Hepatic stellate cell (primary cell): ENCODE measurements at regions not wholly inside any gene's neighbourhood (a gene's known extent, or its start where the extent isn't known, plus 50 kb on each side); places are given as distances from the start of the nearest gene placed in this dataset.
"Not testable (repeated sequence)": the region's sequence is repeated elsewhere in the genome, so short reads cannot be mapped to it uniquely, and the experiment has no call there.

ENCODE experiments used
- DNase-seq: peaks from one replicate; pipeline ENCODE4 v3.0.0; 2011; ENCODE audit warnings: low spot score

DNA sequence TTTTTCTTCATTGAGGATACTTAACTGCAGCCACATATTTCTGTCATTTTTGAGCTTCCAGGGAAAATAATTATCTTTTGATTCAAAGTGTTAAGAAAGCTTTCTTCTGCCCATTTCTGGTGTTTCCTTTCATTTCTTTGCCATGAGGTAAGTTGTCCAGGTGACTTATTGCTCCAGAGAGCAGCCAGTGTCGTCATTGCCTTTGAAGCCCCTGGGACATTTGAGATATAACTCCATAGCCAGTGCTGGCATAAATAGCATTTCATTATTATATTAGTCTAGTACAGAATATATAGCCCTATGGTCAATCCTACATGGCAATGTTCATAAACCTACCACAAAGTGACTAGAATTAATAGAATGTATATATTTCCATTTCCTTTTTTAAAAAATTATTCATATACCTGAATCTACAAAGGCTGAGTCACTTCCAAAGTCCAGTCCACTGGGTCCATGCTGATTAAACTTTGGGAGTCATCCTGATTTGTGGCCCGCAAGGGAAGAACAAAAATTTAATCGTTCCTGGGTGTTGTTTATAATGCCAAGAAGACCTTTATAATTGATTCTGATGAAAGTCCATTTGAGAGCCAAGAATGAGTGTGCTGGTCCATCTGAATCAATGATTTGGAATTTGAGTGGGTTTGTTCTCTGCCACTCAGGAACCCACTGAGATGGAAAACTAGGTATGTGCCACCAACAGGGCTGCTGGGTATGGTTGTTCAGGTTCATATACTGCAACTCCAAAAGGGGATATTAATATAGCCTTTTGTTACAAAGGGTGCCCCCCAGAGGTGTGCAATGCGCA, 221.8 kb upstream of the PLXNA2 start:
- no peak for DNase-seq

DNA sequence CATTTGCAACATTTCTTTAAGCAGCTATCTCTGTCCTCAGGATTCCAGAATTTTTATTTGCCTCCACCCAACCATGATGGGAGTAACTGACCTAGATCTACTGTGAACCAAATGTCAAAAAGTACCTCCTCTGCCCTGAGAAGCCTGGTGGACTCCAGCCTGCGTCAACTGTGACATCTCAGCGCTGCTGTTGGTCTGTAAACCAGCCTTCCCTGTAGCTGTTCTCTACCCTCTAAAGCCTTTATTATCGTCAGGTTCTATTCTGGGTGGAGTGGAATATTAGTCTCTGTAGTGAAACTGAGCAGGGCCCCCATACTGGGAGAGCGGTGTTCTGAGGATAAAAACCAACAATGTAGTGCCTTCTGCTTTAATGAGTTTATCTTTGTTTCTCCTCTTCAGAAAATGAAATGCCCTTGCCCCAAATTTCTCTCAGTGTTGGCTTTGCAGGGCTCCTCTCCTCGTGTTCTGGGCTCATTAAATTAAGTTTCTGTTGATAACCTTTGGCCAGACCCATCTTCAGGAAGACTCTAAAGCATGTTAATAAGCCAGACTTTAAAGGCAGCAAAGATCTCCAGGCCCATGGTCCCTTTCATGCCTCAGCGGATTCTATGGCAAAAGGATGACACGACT, 223.1 kb upstream of the PLXNA2 start:
- DNase-seq = no peak

DNA sequence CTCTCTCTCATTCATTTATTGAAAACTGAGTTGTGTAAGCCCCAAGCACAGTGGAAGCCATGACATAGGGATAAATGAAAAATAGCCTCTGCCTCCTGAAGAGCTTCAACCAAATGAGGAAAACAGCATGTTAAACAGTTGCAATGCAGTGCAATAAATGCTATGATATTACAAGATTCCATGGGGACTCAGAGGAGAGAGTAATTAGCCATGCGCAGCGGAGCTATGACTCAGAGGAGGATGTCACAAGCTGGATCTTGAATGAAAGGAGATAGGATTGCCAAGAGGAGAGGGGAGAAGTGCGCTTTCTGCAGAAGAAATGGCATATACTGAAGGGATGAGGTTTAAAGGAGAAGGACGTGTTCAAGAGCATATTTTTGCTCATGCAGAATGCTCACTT, 231.3 kb upstream of the PLXNA2 start:
- DNase-seq = no peak

- DNase-seq = no peak
Measured at GRCh38 chr1:208475951-208476845, 232.0 kb upstream of the PLXNA2 start.

- no peak for DNase-seq
Measured at GRCh38 chr1:208476846-208477170, 232.6 kb upstream of the PLXNA2 start.

DNA sequence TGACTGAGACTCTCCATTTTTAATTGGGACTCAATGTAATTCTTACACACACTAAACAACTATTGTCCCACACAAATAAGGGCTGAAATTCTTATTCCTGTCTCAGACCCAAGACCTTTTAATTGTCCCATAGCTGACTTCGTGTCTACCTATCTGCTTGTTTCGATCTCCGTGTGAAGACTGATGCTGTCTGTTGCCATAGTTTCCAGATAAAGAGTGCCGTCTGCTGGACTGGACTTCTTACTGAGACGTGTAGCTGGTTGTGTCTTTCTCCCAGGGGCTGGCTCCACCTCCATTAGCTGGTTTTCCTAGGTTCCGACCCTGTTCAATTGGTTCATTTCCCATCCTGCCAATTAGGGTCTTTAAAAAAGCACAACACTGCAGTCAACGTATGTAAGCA, 235.3 kb upstream of the PLXNA2 start:
- no peak for DNase-seq

DNA sequence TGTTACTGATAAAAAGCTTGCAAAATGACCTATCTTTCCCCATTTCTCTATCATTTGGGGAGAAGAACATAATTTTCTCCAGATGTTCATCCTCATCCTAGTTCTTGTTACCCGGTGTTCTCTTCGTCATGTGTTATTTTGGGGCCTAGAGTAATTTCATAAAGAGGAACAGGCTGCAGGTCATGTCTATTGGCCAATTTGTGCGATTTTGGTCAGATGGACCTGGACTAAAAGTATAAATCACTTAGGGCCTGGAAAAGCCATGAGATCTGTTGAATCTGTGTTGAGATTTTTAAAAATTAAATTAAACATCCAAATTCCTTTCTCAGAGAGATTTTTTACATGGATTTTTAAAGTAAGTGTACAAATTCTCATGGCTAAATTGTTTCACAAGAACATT, 241.3 kb upstream of the PLXNA2 start:
- no peak for DNase-seq

DNA sequence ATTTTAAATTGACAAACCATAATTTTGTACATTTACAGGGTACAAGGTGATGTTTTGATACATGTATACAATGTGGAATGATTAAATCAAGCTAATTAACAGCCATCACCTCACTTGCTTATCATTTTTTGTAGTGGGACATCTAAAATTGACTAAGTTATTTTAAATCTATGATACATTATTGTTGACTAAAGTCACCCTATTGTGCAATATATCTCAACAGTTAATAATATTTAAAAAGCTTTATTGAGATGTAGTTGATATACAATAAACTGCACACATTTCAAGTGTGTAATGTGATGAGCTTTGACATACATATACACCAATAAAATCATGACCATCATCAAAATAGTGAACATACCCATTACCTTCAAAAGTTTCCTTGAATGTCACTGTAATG, 242.5 kb upstream of the PLXNA2 start:
- no peak for DNase-seq

DNA sequence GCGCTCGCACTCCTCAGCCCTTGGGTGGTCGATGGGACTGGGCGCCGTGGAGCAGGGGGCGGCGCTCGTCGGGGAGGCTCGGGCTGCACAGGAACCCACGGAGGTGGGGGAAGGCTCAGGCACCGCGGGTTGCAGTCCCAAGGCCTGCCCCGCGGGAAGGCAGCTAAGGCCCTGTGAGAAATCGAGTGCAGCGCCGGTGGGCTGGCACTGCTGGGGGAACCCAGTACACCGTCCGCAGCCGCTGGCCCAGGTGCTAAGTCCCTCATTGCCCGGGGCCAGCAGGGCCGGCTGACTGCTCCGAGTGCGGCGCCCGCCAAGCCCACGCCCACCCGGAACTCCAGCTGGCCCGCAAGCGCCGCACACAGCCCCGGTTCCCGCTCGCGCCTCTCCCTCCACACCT, 244.2 kb upstream of the PLXNA2 start:
- DNase-seq = not testable (repeated sequence)

- no peak for DNase-seq
Measured at GRCh38 chr1:208496467-208497371, 252.5 kb upstream of the PLXNA2 start.

DNA sequence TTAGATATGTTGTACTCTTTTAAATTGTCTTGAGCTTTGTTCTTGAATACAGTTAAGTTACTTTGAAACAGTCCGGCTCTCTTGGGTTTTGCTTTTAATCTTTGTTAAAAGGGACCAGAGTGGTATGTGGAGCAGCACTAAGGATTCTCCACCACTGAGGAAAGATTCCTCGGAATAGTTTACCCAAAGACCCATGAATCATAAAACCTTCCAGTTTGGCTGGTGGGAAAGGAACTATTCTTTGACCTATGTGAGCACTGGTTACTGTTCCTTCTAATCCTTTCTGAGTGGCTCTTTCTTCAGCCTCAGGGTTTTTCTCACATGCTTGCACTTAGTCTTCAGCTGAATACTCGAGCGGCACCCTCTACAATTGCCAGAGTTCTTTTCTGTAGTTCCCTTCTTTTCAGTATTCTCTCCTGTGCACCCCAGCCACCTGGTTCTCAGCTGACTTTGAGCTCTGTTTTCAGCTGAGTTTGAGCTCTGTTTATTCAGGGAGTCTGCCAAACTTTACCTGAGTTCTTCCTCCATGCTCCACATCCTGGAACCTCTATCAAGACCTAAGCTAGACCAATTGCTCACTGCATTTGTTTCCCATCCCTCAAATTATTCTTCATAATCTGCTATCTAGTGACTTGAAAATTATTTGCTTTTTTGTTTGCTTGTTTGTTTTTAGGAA, 253.8 kb upstream of the PLXNA2 start:
- no peak for DNase-seq

DNA sequence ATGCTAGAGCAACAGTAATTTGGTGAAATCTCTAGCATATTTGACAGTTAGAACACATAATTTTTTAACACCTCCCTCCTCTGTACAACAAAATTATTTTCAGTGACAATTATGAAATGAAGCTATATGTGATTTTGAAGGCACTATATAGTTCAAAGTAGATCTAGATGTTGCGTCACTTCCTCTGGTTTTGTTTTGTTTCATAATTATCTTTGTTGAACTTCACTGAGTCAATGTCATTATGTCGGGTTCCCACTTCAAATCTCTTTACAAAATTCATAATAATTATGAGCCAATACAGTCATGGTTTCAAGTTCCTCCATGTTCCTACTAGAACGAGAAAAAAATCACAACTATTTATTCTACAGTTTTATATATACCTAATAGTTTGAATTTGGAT, 254.8 kb upstream of the PLXNA2 start:
- DNase-seq = no peak

DNA sequence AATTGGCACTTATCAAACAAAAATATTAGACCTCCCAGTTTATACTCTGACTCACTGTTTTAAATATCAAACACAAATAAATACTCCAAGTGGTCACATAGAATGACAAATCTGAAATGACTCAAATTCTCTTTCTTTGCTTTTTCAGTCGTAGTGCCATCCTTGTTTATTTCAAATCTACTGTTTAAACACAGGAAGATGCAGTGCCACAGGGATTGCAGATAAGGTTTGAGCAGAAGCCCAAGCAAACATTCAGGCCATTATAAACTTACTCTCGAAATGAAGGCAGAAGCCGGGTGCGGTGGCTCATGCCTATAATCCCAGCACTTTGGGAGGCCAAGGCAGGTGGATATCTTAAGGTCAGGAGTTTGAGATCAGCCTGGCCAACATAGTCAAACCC, 255.4 kb upstream of the PLXNA2 start:
- DNase-seq = no peak

DNA sequence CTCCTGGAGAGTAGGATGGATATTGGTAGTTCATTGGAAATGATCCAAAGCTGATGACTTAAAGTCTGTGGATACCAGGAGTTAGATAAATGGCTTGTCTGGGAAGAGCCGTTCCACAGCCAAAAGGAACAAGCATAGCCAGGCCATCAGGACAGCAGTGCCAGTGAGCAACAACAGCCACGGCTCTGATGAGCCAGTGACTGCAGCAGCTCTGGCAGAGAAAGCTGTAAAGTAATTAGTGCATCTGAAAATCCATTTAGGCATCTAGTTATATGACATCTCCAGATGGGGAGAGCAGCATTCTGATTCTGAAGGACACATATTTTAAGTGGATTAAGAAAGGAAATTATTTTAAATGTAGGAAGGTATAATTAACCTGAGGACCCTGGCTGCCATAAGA, 256.2 kb upstream of the PLXNA2 start:
- DNase-seq = no peak

GRCh38 chr1:208501542-208501941, 257.4 kb upstream of the PLXNA2 start:
- DNase-seq = no peak

GRCh38 chr1:208503787-208504186, 259.6 kb upstream of the PLXNA2 start:
- DNase-seq = no peak

GRCh38 chr1:208506812-208507211, 262.6 kb upstream of the PLXNA2 start:
- DNase-seq = no peak

- DNase-seq = no peak
Measured at GRCh38 chr1:208509072-208509471, 264.9 kb upstream of the PLXNA2 start.

GRCh38 chr1:208510192-208510952, 266.2 kb upstream of the PLXNA2 start:
- DNase-seq = no peak

DNA sequence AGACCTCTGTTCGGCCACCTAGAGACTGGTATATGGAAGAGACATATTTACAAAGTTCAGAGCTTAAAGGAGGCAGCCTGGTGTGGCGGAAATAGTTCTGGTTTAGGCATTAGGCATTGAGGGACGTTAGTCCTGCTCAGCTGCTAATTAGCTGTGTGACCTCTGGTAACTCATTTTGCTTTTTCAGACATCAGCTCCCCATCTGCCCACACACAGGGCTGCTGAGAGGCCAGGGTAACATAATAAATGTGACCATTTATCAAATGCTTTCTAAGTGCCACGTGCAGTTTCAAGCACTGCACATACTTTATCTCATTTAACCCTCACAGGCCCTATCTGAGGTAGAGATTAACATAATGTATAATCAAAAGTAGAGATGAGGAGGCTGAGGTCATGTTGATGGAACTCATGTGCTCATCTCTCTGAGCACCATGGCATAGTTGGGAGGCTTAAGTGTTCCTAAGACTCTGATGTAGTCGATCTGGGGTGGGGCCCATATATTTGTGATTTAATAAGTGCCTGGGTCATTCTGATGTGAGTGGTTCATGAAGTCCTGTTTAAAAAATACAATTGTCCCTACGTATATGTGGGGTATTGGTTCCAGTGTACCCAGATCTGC, 267.2 kb upstream of the PLXNA2 start:
- no peak for DNase-seq
